ENCODE measurements at regions not wholly inside any gene's neighbourhood (a gene's known extent, or its start where the extent isn't known, plus 50 kb on each side); places are given as distances from the start of the nearest gene placed in this dataset.

DNA sequence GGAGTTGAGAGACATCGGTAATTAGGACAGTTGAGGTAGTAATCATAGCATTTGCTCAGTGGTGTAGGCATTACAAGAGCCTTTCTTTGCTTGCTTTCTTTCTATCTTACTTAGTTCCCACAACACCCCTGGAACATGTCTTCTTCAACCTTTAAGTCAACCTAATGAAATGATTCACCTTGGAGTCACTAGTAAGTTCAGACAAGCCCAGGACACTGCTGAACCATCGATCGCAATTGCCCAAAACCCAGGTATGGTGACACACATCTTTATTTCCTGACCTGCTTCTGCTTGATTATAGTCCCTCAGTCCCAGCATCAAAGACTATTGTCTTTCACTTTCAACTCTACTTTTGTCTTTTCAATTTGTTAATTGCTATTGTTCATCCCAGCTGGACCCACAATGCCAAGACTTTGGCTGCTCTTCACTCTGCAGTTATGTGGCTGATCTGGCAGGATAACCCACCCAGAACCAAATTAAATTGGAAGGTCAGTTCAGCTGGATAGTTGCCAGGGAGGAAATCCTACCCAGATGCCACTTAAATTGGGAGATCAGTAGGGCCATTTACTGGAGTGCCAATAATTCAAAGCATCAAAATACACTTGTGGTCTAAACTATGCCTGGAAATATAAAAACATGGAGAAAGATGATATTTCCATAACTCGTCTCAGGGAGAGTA, 272.9 kb downstream of the RWDD3 start:
- H3K36me3 ChIP-seq (ENCODE audit: control insufficient read depth, insufficient read depth, low read length), result no peaks in the 10 kb centered on the region
- no peak overlapping the region for H3K27ac ChIP-seq (ENCODE audit: low read length)
- ATAC-seq, result no peak
- Mint-ChIP-seq H3K9me3 (peaks cover 11 to 17% of the 10 kb centered on the region in 2 donors), H3K27ac (no peak overlapping the region), H3K27me3 (ENCODE audit: low read depth in 2 of 2) (no peaks in the 10 kb centered on the region), H3K36me3 (peaks cover 6% of the 10 kb centered on the region), H3K4me3 (no peak overlapping the region), H3K4me1 (no peaks in the 10 kb centered on the region)
- intact Hi-C loops (cut with micrococcal nuclease), result no loop called here
- WGBS (ENCODE audit: insufficient coverage), result 94% methylated on average over 4 of the region's 4 CpGs
- H3K4me1 ChIP-seq (ENCODE audit: control insufficient read depth, insufficient read depth, low read length), result no peaks in the 10 kb centered on the region
- TF ChIP-seq, protein P1, sequence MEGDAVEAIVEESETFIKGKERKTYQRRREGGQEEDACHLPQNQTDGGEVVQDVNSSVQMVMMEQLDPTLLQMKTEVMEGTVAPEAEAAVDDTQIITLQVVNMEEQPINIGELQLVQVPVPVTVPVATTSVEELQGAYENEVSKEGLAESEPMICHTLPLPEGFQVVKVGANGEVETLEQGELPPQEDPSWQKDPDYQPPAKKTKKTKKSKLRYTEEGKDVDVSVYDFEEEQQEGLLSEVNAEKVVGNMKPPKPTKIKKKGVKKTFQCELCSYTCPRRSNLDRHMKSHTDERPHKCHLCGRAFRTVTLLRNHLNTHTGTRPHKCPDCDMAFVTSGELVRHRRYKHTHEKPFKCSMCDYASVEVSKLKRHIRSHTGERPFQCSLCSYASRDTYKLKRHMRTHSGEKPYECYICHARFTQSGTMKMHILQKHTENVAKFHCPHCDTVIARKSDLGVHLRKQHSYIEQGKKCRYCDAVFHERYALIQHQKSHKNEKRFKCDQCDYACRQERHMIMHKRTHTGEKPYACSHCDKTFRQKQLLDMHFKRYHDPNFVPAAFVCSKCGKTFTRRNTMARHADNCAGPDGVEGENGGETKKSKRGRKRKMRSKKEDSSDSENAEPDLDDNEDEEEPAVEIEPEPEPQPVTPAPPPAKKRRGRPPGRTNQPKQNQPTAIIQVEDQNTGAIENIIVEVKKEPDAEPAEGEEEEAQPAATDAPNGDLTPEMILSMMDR (IDR thresholded peaks at IDR 0.05), result no peak
- no peaks in the 10 kb centered on the region for H3K27me3 ChIP-seq (ENCODE audit: control insufficient read depth, insufficient read depth, low read length)
- H3K9me3 ChIP-seq (ENCODE audit: control insufficient read depth, insufficient read depth, low read length), result no peaks in the 10 kb centered on the region
- no peak for DNase-seq
- no peak overlapping the region for H3K4me3 ChIP-seq (ENCODE audit: low read length)

DNA sequence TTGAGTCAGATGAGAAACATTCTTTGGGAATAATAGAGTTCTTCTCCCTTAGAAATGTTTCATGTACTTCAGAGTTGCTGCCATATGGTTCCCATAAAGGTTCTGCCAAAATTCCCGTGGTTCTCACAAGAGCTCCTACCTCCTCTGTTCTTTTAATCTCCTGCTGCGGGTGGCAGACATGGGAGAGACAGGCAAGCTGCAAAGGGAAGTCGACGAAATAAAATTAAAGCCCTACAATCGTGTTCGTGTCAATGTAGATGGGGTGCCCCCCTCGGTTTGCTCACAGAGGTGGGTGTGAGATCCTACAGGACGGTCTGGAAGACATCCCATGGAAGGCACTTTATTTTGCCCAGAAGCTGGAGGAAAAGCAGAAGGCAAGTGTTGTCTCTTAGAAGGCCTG, 276.0 kb downstream of the RWDD3 start:
- Histone ChIP-seq H3K27ac (ENCODE audit: low read length) (no peak overlapping the region), H3K4me1 (ENCODE audit: control insufficient read depth, insufficient read depth, low read length) (no peaks in the 10 kb centered on the region), H3K9me3 (ENCODE audit: control insufficient read depth, insufficient read depth, low read length) (no peaks in the 10 kb centered on the region), H3K4me3 (ENCODE audit: low read length) (no peak overlapping the region), H3K27me3 (ENCODE audit: control insufficient read depth, insufficient read depth, low read length) (no peaks in the 10 kb centered on the region), H3K36me3 (ENCODE audit: control insufficient read depth, insufficient read depth, low read length) (no peaks in the 10 kb centered on the region)
- TF ChIP-seq, protein P1 (IDR thresholded peaks at IDR 0.05), result no peak
- Mint-ChIP-seq H3K27ac (no peak overlapping the region), H3K27me3 (ENCODE audit: low read depth in 2 of 2) (no peaks in the 10 kb centered on the region), H3K4me3 (no peak overlapping the region), H3K9me3 (peaks cover 13 to 17% of the 10 kb centered on the region in 2 donors), H3K36me3 (peaks cover 6% of the 10 kb centered on the region), H3K4me1 (no peaks in the 10 kb centered on the region)
- WGBS (ENCODE audit: insufficient coverage), result 75% methylated on average over 8 of the region's 8 CpGs
- ATAC-seq (no peak), DNase-seq (no peak)
- intact Hi-C loops (cut with micrococcal nuclease), result no loop called here

DNA sequence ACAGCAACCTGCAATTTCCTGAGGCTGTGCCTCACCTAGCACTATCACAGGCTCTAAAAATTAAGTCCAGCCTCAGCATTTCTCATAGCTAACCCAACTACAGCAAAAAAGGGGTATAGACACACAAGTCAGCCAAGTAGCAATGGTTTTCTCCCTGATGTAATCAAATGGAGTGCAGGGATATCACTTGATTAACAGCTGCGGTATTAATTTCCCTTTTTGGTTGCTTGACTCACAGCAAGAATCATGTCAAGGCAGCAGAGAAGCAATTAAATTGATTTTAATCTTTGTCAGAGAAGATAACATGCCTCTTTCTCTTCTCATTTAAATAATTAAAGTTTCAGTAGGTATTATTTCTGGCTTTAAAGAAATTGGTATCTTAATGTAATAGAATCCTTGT, 278.9 kb downstream of the RWDD3 start:
- no peaks in the 10 kb centered on the region for H3K9me3 ChIP-seq (ENCODE audit: control insufficient read depth, insufficient read depth, low read length)
- Mint-ChIP-seq H3K4me1 (no peaks in the 10 kb centered on the region), H3K27ac (no peak overlapping the region), H3K36me3 (peaks cover 6% of the 10 kb centered on the region), H3K9me3 (peaks cover 12 to 16% of the 10 kb centered on the region in 2 donors), H3K4me3 (no peak overlapping the region), H3K27me3 (ENCODE audit: low read depth in 2 of 2) (no peaks in the 10 kb centered on the region)
- no peak overlapping the region for H3K4me3 ChIP-seq (ENCODE audit: low read length)
- intact Hi-C loops (cut with micrococcal nuclease), result no loop called here
- TF ChIP-seq, protein P1 (IDR thresholded peaks at IDR 0.05), result no peak
- H3K27me3 ChIP-seq (ENCODE audit: control insufficient read depth, insufficient read depth, low read length), result no peaks in the 10 kb centered on the region
- H3K27ac ChIP-seq (ENCODE audit: low read length), result no peak overlapping the region
- ATAC-seq, result no peak
- no peaks in the 10 kb centered on the region for H3K4me1 ChIP-seq (ENCODE audit: control insufficient read depth, insufficient read depth, low read length)
- H3K36me3 ChIP-seq (ENCODE audit: control insufficient read depth, insufficient read depth, low read length), result no peaks in the 10 kb centered on the region
- WGBS (ENCODE audit: insufficient coverage), result 100% methylated on average over 1 of the region's 1 CpG
- DNase-seq, result no peak

DNA sequence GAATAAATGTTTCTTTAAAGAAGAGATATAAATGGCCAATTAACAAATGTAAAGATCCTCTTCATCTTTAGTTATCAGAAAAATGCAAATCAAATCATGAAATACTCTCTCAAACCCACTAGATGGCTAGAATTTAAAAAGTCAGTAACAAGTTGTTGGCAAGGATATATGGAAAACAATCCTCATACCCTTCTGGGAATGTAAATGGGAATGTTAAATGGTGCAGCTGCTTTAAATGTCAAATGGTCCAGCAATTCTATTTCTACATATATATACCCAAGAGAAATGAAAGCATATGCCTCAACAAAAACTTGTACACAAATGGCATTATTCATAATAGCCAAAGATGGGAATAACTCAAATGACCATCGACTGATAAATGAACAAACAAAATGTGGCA, 283.5 kb downstream of the RWDD3 start:
- H3K4me1 Mint-ChIP-seq, result no peaks in the 10 kb centered on the region

More for the DNA sequence above, 283.5 kb downstream of the RWDD3 start:
- Histone ChIP-seq H3K9me3 (ENCODE audit: control insufficient read depth, insufficient read depth, low read length) (peaks cover 2% of the 10 kb centered on the region), H3K4me3 (ENCODE audit: low read length) (no peak overlapping the region), H3K36me3 (ENCODE audit: control insufficient read depth, insufficient read depth, low read length) (no peaks in the 10 kb centered on the region), H3K4me1 (ENCODE audit: control insufficient read depth, insufficient read depth, low read length) (no peaks in the 10 kb centered on the region), H3K27ac (ENCODE audit: low read length) (no peak overlapping the region), H3K27me3 (ENCODE audit: control insufficient read depth, insufficient read depth, low read length) (no peaks in the 10 kb centered on the region)
- WGBS (ENCODE audit: insufficient coverage), result 100% methylated on average over 1 of the region's 1 CpG
- TF ChIP-seq, protein P1 (IDR thresholded peaks at IDR 0.05), result no peak
- Mint-ChIP-seq H3K27ac (no peak overlapping the region), H3K4me3 (no peak overlapping the region), H3K27me3 (ENCODE audit: low read depth in 2 of 2) (no peaks in the 10 kb centered on the region), H3K36me3 (no peaks in the 10 kb centered on the region), H3K9me3 (peaks cover 14 to 15% of the 10 kb centered on the region in 2 donors)
- DNase-seq (no peak), ATAC-seq (no peak)
- intact Hi-C loops (cut with micrococcal nuclease), result no loop called here
